NCI-H510A (cell line): ENCODE measurements at regions not wholly inside any gene's neighbourhood (a gene's known extent, or its start where the extent isn't known, plus 50 kb on each side); places are given as distances from the start of the nearest gene placed in this dataset.
"Not testable (repeated sequence)": the region's sequence is repeated elsewhere in the genome, so short reads cannot be mapped to it uniquely, and the experiment has no call there.

Experiments used
- DNase-seq: peaks from one replicate; lab custom pipeline; 2025; lab: John Stamatoyannopoulos, UW

DNA sequence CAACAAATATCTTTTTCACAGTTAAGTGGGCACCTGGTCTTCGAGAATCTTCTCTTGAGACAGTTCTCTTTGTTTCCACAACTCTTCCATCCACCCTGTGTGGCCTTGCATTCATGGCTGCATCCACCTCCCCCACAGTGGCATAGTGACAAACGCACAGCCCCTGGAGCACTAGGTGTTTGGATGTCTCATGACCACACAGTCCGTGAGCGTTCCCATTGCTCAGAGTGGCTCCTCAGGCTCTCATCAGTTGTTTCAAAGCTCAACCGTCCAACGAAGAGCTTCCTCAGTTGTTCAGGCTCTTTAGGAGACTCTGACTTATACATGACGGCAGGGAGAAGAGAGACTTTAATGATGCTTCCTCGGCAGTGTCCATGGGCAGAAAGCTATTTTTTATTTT lies 191.6 kb downstream of the CDRT15L2 start:
- DNase-seq = no peak

DNA sequence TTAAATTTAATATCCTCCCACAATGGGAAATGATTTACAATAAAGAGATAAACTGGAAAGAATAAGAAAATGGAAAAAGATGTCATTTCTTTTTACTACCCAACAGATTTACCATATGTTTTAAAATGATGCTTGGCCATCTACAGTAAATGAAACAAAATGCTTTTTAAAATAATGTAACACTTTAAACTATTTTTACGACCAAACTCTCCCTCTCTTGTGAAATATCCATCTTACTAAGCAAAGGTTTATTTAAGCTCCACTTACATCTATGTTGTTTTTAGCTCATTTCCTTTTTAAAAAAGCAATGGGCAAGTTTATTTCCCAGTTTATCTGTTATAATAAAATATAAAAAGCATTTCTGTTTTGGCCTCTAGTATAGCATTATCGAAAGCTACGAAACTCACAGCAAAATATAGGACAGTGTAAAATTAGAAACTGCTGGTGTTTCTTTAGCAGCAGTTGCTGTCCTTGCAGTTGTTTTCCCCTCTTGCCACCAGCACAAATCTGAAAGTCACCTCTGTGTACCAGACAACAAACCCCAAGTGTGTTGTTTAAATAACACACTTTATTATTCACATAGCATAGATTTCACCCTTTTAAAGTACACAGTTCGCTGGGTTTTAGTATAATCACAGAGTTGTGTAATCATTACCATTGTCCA lies 195.1 kb downstream of the CDRT15L2 start:
- DNase-seq = no peak

DNA sequence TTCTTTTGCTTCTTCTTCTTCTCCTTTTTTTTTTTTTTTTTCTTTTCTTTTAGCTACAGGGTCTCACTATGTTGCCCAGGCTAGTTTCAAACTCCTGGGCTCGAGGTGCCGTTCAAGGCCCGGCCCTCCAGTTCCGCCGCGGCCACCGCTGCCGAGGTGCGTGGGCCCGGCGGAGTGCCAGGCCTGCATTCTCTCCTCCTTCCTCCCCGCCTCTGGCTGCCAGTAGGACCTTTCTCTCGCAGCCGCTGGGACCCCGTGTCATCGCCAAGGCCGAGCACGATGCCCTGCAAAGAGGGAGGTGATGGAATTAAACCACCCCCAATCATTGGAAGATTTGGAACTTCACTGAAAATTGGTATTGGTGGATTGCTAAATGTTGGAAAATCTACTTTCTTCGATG lies 195.8 kb downstream of the CDRT15L2 start:
- no peak for DNase-seq

- DNase-seq = no peak
Measured at GRCh38 chr17:20779521-20779920, 200.0 kb downstream of the CDRT15L2 start.

DNA sequence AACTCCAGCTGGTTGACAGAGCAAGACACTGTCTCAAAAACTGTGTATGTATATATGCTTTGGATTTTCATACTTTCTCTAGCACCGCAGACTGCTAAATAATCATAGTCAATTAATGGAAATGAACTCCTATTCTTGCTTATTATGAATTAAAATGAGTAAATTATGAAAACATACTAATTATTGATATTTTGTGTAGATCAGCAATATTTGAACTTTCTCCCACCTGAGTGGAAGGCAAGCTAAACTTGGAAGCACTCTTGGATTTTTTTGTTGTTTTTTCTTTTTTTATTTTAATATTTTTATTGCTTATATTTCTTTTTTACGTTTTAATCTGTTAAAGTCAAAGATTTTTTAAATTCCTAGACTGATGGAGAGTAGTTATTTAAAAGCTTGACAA lies 201.7 kb downstream of the CDRT15L2 start:
- DNase-seq = no peak

DNA sequence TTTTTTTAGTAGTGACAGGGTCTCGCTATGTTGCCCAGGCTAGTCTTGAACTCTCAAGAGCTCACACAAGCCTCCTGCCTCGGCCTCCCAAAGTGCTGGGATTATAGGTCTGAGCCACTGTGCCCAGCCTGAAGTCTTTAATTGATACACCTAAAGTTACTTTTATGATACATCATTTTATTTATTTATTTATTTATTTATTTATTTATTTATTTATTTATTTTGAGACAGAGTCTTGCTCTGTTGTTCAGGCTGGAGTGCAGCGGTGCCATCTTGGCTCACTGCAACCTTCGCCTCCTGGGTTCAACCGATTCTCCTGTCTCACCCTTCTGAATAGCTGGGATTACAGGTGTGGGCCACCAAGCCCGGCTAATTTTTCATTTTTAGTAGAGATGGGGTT lies 202.3 kb downstream of the CDRT15L2 start:
- not testable (repeated sequence) for DNase-seq

GRCh38 chr17:20783091-20783490 lies 203.6 kb downstream of the CDRT15L2 start:
- DNase-seq = no peak

DNA sequence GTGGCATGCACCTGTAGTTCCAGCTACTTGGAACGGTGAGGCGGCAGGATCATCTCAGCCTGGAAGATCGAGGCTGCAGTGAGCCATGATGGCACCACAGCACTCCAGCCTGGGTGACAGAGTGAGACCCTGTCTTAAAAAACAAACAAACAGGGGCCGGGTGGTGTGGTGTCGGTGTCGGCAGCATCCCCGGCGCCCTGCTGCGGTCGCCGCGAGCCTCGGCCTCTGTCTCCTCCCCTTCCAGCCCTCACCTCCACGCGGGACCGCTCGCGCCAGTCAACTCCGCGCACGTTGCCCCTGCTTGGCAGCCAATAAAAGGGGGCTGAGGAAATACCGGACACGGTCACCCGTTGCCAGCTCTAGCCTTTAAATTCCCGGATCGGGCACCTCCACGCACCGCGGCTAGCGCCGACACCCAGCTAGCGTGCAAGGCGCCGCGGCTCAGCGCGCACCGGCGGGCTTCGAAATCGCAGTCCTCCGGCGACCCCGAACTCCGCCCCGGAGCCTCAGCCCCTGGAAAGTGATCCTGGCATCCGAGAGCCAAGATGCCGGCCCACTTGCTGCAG lies 204.7 kb downstream of the CDRT15L2 start:
- DNase-seq = no peak

DNA sequence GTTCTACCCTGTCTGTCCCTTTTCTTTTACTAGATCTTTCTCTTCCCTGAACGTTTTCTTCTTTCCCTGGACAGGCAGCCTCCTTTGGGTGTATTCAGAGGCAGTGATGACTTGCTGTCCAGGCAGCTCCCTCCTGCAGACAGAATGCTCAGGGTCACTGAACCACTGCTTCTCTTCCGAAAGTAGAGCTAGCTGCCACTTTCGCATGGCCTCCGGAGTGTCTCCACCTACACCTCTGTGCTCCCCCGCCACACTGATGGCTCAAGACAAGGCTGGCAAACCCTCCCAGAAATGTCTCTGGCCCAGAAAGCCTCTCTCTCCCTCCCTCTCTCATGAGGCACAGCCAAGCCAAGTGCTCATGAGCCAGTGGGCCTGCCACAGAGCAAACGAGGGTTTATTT lies 207.8 kb downstream of the CDRT15L2 start:
- no peak for DNase-seq

DNA sequence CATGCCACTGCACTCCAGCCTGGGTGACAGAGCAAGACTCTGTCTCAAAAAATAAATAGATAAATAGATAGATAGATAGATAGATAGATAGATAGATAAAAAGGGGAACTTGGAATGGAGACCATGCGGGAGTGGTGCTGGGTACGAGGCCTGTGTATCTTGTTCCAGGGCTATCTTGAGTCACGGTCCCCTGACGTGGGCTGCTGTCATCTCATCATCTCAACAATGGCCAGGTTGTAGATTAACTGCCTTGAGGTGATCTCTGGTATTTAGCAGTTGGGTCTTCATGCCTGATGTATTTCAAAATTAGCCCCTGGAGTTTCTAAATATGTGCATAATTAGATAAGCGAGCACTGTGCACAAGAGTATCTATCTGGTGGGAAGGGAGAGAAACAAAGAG lies 212.1 kb downstream of the CDRT15L2 start:
- no peak for DNase-seq

- DNase-seq = not testable (repeated sequence)
Measured at GRCh38 chr17:20794532-20794931, 215.0 kb downstream of the CDRT15L2 start.

GRCh38 chr17:20797292-20797691 lies 217.8 kb downstream of the CDRT15L2 start:
- no peak for DNase-seq

- DNase-seq = no peak
Measured at GRCh38 chr17:20800146-20800545, 220.6 kb downstream of the CDRT15L2 start.

GRCh38 chr17:20805751-20806150 lies 226.2 kb downstream of the CDRT15L2 start:
- DNase-seq = no peak

- DNase-seq = not testable (repeated sequence)
Measured at GRCh38 chr17:20807566-20807965, 228.0 kb downstream of the CDRT15L2 start.

GRCh38 chr17:20815410-20815809 lies 227.4 kb downstream of the USP22 start:
- DNase-seq = not testable (repeated sequence)

DNA sequence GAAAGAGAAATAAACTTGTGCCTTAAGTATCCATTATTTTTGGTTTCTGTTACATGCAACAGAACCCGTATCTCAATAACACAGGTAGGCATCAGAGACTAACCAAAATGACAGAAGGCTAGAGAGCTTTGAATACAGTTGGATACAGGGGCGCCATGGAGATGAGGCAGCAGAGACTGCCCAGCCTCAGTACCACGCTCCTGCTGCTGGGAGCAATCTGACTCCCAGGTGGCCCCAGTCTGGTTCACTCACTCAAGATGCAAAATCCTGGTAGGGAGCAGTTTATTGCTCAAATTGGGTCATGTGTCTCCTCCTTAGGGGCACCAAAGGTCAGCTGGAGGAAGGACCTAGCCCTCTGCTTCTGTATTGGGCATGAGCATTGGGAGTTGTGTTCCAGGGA lies 218.9 kb downstream of the USP22 start:
- DNase-seq = no peak

DNA sequence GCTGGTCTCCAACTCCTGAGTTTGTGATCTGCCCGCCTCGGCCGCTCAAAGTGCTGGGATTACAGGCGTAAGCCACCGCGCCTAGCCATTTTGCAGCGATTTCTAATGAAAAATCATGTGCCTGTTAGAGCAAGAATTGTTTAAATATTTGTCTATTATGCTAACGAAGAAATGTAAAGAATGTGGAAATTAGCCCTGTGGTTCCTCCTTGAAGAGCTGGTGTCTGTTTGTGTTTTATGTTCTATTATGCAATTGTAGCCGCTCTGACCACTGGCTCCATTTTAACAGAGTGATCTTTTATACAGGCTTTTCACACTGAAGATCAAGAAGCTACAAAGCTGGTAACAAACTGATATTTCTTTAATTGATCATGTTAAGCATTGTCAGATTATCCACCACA lies 217.3 kb downstream of the USP22 start:
- no peak for DNase-seq

- not testable (repeated sequence) for DNase-seq
Measured at GRCh38 chr17:20840453-20840852, 202.4 kb downstream of the USP22 start.

- peak; percentile 32 for DNase-seq
Measured at GRCh38 chr17:20840987-20841865, 201.6 kb downstream of the USP22 start.

GRCh38 chr17:20842012-20842411 lies 200.8 kb downstream of the USP22 start:
- not testable (repeated sequence) for DNase-seq

DNA sequence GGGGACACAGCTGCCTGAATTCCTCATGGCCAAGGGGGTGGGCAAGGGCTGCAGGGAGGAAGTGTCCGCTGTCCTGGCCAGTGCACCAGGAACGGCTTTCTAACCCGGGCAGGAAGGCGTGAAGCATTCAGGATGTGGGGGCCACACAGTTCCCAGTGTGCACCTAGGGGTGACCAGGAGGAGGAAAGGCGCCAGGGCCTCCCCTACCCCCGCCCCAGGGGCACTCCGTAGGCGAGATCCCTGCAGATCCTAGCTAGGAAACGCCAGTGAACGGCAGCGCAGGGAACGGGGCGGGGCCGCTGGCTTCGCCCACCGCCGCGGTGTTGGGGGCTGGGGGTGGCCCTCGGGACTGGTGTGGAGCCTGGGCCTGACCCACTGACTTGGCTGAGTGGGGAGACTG lies 199.6 kb downstream of the USP22 start:
- DNase-seq = not testable (repeated sequence)
